ENCODE measurements at regions not wholly inside any gene's neighbourhood (a gene's known extent, or its start where the extent isn't known, plus 50 kb on each side); places are given as distances from the start of the nearest gene placed in this dataset.

DNA sequence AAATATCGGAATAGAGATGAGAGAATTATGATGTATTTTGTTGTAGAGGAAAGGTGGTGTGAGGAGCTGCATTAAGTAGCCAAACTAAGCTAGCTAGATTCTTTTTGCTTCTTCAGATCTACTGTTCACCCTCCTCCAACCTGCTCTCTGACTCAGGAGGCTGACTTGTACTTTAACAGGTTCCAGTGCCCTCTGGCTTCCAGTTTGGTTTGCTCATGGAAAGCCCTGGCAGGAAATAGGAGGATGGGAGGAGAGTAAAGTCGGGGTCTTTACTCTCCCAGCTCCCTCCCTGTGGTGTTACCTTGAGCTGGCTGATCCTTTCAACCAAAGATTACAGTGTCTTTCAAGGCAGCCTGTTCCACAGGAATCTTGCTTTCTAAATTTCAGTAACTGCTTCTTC, 277.0 kb upstream of the EDA2R start:
- no peak for DNase-seq (ENCODE audit: low spot score)
- TF ChIP-seq, protein P1, sequence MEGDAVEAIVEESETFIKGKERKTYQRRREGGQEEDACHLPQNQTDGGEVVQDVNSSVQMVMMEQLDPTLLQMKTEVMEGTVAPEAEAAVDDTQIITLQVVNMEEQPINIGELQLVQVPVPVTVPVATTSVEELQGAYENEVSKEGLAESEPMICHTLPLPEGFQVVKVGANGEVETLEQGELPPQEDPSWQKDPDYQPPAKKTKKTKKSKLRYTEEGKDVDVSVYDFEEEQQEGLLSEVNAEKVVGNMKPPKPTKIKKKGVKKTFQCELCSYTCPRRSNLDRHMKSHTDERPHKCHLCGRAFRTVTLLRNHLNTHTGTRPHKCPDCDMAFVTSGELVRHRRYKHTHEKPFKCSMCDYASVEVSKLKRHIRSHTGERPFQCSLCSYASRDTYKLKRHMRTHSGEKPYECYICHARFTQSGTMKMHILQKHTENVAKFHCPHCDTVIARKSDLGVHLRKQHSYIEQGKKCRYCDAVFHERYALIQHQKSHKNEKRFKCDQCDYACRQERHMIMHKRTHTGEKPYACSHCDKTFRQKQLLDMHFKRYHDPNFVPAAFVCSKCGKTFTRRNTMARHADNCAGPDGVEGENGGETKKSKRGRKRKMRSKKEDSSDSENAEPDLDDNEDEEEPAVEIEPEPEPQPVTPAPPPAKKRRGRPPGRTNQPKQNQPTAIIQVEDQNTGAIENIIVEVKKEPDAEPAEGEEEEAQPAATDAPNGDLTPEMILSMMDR (IDR thresholded peaks at IDR 0.05; ENCODE audit: borderline replicate concordance, control extremely low read depth, extremely low read depth, insufficient read depth, missing control alignments), result no peak
- in situ Hi-C loops (cut with MboI; ENCODE audit: low sequenced_read_pairs, unreplicated experiment), result no loop called here

DNA sequence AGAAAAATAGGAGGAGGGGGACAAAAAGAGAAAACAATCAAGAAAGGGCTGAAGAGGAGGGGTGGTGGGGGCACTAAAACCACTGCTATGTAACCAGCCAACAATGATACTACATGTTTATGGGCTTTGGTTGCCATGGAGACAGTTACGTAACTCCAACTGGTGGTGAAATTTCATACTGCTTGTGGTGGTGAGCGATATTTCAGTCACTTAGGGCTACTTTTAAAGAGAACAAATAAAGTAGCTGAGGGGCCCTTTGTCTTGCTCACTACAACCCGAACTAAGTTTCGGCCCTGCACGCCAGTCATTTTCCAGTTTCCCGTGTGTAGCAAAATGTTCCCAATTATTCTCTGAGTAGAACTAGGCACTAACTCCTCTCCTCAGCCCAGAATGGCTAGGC, 275.2 kb upstream of the EDA2R start:
- no peak for DNase-seq (ENCODE audit: low spot score)
- TF ChIP-seq, protein P1 (IDR thresholded peaks at IDR 0.05; ENCODE audit: borderline replicate concordance, control extremely low read depth, extremely low read depth, insufficient read depth, missing control alignments), result no peak
- in situ Hi-C loops (cut with MboI; ENCODE audit: low sequenced_read_pairs, unreplicated experiment), result no loop called here

DNA sequence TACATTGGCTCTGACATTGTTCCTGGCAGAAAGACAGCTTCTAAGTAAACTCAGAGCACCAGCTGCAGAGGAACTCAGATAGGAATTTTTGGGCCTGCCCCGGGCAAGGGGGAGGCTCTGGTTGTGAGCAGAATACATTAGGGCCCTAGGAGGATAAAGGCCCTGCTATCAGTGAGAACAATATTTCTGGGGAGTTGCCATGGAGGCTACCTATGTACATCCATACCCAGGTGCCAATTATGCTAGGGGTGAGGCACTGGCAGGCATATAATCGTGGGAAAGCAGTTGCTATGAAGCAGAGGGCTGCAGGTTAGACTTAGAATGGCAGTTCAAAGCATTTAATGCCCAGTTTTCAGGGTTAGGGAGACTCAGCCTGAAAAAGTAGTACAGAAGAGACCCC, 273.5 kb upstream of the EDA2R start:
- TF ChIP-seq, protein P1 (IDR thresholded peaks at IDR 0.05; ENCODE audit: borderline replicate concordance, control extremely low read depth, extremely low read depth, insufficient read depth, missing control alignments), result no peak
- in situ Hi-C loops (cut with MboI; ENCODE audit: low sequenced_read_pairs, unreplicated experiment), result no loop called here
- no peak for DNase-seq (ENCODE audit: low spot score)

DNA sequence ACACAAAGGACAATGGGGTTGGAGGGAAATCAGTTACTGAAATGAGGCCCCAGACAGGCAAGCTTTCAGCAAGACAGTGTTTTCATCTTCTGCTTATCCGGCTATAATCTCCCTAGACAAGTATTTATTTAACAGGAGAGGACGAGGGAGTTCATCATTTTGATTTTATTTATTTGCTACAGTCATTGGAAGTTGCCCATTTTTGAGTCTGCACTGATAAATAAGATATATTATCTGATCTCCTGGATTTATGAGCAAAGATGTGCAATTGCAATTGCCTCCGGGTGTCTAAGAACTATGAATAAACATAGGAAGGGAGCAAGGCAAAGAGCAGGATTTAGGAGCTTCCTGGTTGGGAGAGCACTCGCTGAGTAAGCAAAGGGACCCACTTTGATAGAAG, 263.2 kb upstream of the EDA2R start:
- TF ChIP-seq, protein P1 (IDR thresholded peaks at IDR 0.05; ENCODE audit: borderline replicate concordance, control extremely low read depth, extremely low read depth, insufficient read depth, missing control alignments), result no peak
- DNase-seq (ENCODE audit: low spot score), result no peak
- in situ Hi-C loops (cut with MboI; ENCODE audit: low sequenced_read_pairs, unreplicated experiment), result no loop called here

DNA sequence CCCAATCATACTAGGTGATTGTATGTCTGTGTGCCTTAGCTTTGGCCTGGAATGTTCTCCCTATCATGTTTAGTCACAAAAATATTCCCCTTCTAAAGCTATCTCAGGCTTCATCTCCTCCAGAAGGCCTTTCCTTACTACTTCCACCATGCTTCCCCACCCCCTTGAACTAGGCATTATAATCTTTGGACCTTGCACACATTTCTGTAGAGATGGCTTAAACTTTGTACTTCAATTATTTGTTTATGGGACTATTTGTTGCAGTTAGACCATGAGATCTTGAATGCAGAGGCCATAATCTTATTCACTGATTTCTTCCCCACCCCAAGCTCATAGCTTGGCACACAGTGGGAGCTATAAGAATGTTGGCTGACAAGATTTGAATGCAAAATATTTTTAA, 262.0 kb upstream of the EDA2R start:
- in situ Hi-C loops (cut with MboI; ENCODE audit: low sequenced_read_pairs, unreplicated experiment), result no loop called here
- TF ChIP-seq, protein P1 (IDR thresholded peaks at IDR 0.05; ENCODE audit: borderline replicate concordance, control extremely low read depth, extremely low read depth, insufficient read depth, missing control alignments), result no peak

DNA sequence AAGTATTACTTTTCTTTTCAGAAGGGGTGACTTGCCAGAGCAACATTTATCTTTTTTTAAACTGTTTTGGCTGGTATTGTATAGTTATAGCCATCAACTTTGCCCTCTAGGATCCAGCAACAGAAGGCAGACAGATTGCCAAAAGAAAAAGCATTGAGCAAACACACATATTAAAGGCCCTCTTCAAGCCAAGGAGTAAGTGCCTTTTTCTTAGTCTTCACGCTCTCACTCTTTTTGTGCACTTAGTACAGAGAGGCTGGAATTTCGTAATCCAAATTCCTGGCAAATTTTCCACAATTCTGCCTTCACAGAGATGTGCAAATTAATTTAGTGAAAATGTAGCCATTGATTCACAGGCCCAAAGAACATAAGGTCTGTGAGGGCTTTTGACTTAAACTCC, 253.1 kb upstream of the EDA2R start:
- in situ Hi-C loops (cut with MboI; ENCODE audit: low sequenced_read_pairs, unreplicated experiment), result no loop called here
- DNase-seq (ENCODE audit: low spot score), result no peak
- TF ChIP-seq, protein P1 (IDR thresholded peaks at IDR 0.05; ENCODE audit: borderline replicate concordance, control extremely low read depth, extremely low read depth, insufficient read depth, missing control alignments), result no peak

More for the DNA sequence above, 262.0 kb upstream of the EDA2R start:
- no peak for DNase-seq (ENCODE audit: low spot score)

DNA sequence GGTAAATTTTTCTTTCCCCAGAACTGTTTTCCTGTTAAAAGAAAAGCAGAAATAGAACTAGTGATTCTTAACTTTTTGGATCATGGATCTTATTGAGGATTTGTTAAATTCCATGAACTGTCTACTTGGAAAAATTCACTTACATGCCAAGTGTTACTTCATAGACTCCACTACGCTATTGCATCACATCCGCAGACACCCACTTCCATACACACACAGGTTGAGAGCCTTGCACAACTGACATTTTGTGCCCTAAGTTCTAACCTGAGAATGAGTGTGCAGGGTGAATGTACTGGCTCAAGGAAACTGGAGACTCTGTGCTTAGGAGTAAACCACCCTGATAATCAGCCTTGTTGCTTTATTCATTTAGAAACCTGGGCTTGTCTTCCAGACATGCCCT, 250.5 kb upstream of the EDA2R start:
- DNase-seq (ENCODE audit: low spot score), result no peak
- in situ Hi-C loops (cut with MboI; ENCODE audit: low sequenced_read_pairs, unreplicated experiment), result no loop called here
- TF ChIP-seq, protein P1 (IDR thresholded peaks at IDR 0.05; ENCODE audit: borderline replicate concordance, control extremely low read depth, extremely low read depth, insufficient read depth, missing control alignments), result no peak
